ENCODE measurements at regions not wholly inside any gene's neighbourhood (a gene's known extent, or its start where the extent isn't known, plus 50 kb on each side); places are given as distances from the start of the nearest gene placed in this dataset.

GRCh38 chr6:11331111-11331510, 98.6 kb upstream of the NEDD9 start:
- Mint-ChIP-seq H3K27ac (no peak overlapping the region), H3K4me3 (no peak overlapping the region), H3K4me1 (ENCODE audit: unreplicated experiment) (peaks cover 4% of the 10 kb centered on the region), H3K36me3 (no peaks in the 10 kb centered on the region), H3K27me3 (peaks cover 7% of the 10 kb centered on the region), H3K9me3 (peaks cover 4% of the 10 kb centered on the region)
- TF ChIP-seq, protein P1, sequence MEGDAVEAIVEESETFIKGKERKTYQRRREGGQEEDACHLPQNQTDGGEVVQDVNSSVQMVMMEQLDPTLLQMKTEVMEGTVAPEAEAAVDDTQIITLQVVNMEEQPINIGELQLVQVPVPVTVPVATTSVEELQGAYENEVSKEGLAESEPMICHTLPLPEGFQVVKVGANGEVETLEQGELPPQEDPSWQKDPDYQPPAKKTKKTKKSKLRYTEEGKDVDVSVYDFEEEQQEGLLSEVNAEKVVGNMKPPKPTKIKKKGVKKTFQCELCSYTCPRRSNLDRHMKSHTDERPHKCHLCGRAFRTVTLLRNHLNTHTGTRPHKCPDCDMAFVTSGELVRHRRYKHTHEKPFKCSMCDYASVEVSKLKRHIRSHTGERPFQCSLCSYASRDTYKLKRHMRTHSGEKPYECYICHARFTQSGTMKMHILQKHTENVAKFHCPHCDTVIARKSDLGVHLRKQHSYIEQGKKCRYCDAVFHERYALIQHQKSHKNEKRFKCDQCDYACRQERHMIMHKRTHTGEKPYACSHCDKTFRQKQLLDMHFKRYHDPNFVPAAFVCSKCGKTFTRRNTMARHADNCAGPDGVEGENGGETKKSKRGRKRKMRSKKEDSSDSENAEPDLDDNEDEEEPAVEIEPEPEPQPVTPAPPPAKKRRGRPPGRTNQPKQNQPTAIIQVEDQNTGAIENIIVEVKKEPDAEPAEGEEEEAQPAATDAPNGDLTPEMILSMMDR (conservative IDR thresholded peaks at IDR 0.05): no peak
- DNase-seq (ENCODE audit: extremely low spot score, unreplicated experiment): no peak

GRCh38 chr6:11330413-11330760, 97.9 kb upstream of the NEDD9 start:
- Mint-ChIP-seq H3K9me3 (peaks cover 4% of the 10 kb centered on the region), H3K27me3 (peaks cover 4% of the 10 kb centered on the region), H3K4me1 (ENCODE audit: unreplicated experiment) (peaks cover 4% of the 10 kb centered on the region), H3K27ac (no peak overlapping the region), H3K36me3 (no peaks in the 10 kb centered on the region), H3K4me3 (no peak overlapping the region)
- no peak for DNase-seq (ENCODE audit: extremely low spot score, unreplicated experiment)
- TF ChIP-seq, protein P1 (conservative IDR thresholded peaks at IDR 0.05): no peak

- Mint-ChIP-seq H3K36me3 (no peaks in the 10 kb centered on the region), H3K27me3 (peaks cover 4% of the 10 kb centered on the region), H3K4me3 (no peak overlapping the region), H3K9me3 (peaks cover 4% of the 10 kb centered on the region), H3K27ac (no peak overlapping the region), H3K4me1 (ENCODE audit: unreplicated experiment) (peaks cover 4% of the 10 kb centered on the region)
- TF ChIP-seq, protein P1 (conservative IDR thresholded peaks at IDR 0.05): no peak
- no peak for DNase-seq (ENCODE audit: extremely low spot score, unreplicated experiment)
Observed at GRCh38 chr6:11329726-11330412, 97.4 kb upstream of the NEDD9 start.

DNA sequence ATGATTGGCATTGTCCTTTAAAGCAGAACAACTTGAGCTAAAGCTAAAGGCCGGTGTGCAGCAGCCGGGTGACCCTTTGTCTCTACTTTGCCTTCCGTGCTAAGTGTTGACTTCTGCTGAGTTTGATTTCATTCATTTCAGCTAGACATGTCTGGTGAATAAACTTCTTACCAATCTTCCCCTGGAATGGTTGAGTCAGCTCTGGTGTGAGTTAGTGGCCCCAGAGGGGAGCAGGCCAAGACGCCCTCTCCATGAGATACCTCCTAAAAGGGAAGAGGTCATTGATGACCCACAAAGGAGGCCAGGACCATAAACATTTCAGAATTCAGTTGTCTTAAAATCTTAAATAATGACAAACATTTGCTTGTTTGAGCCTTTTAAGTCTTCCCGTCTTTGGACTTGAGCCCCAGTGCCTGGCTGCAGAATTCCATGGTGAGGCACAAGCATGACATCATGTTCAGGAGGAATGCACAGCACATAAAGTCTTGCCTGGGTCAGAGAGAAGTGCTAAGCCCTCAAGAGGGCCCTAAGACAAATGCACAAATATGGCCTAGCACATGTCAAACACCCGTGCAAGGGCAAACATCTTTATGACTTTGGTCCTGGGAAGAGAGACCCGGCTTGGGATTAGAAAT, 96.3 kb upstream of the NEDD9 start:
- peaks cover 4% of the 10 kb centered on the region for H3K9me3 Mint-ChIP-seq
- peaks cover 13% of the 10 kb centered on the region for H3K4me1 Mint-ChIP-seq (ENCODE audit: unreplicated experiment)
- H3K27ac Mint-ChIP-seq: no peak overlapping the region
- peaks cover 4% of the 10 kb centered on the region for H3K27me3 Mint-ChIP-seq
- no peak for DNase-seq (ENCODE audit: extremely low spot score, unreplicated experiment)
- TF ChIP-seq, protein P1 (conservative IDR thresholded peaks at IDR 0.05): no peak
- no peak overlapping the region for H3K4me3 Mint-ChIP-seq
- H3K36me3 Mint-ChIP-seq: no peaks in the 10 kb centered on the region

GRCh38 chr6:11327961-11328360, 95.5 kb upstream of the NEDD9 start:
- no peak overlapping the region for H3K4me3 Mint-ChIP-seq

More at GRCh38 chr6:11327961-11328360, 95.5 kb upstream of the NEDD9 start:
- DNase-seq (ENCODE audit: extremely low spot score, unreplicated experiment): no peak
- Mint-ChIP-seq H3K36me3 (no peaks in the 10 kb centered on the region), H3K9me3 (peaks cover 4% of the 10 kb centered on the region), H3K4me1 (ENCODE audit: unreplicated experiment) (peaks cover 13% of the 10 kb centered on the region), H3K27me3 (peaks cover 4% of the 10 kb centered on the region), H3K27ac (no peak overlapping the region)
- TF ChIP-seq, protein P1 (conservative IDR thresholded peaks at IDR 0.05): no peak
